Adipose tissue (tissue), 3 donors: ENCODE measurements at regions not wholly inside any gene's neighbourhood (a gene's known extent, or its start where the extent isn't known, plus 50 kb on each side); places are given as distances from the start of the nearest gene placed in this dataset.
"Not testable (repeated sequence)": the region's sequence is repeated elsewhere in the genome, so short reads cannot be mapped to it uniquely, and the experiment has no call there.

Experiments
- H3K27ac ChIP-seq: one replicate; pipeline ENCODE4 v1.5.1; 2013; ENCODE audit warnings: low read depth, low read length
- WGBS, 3 donors: extraction: QIAGEN DNeasy Blood & Tissue Kit; methylation state at CpG; one replicate each; pipeline ENCODE4 v1.1.7; 2013; 5-methylcytosine and 5-hydroxymethylcytosine counted together
- donor health status: healthy with polysubstance abuse.
- donor health status: Bipolar disorder and iron deficiency.
- donor health status: healthy.

GRCh38 chr14:53865711-53866110, 90.9 kb downstream of the BMP4 start:
- no peak overlapping the region for H3K27ac ChIP-seq
- WGBS, 3 donors = 33 to 48% (median 44%) methylated on average over 2 of the region's 2 CpGs

GRCh38 chr14:53861781-53862180, 94.8 kb downstream of the BMP4 start:
- H3K27ac ChIP-seq = no peak overlapping the region
- 92 to 94% (median 93%) methylated on average over 5 of the region's 5 CpGs for WGBS, 3 donors

- WGBS, 3 donors = 31 to 88% (median 83%) methylated on average over 1 of the region's 1 CpG
- H3K27ac ChIP-seq = no peak overlapping the region
These were observed 98.3 kb downstream of the BMP4 start for GRCh38 chr14:53858345-53858684.

- H3K27ac ChIP-seq = no peak overlapping the region
- WGBS, 3 donors = 45 to 82% (median 79%) methylated on average over 5 of the region's 5 CpGs
These were observed 98.8 kb downstream of the BMP4 start for GRCh38 chr14:53857625-53858344.

GRCh38 chr14:53855574-53855973, 101.1 kb downstream of the BMP4 start:
- no peak overlapping the region for H3K27ac ChIP-seq
- WGBS, 3 donors = 44 to 73% (median 45%) methylated on average over 2 of the region's 2 CpGs

- H3K27ac ChIP-seq = no peak overlapping the region
These were observed 101.5 kb downstream of the BMP4 start for GRCh38 chr14:53855127-53855526.

GRCh38 chr14:53851394-53852090, 105.1 kb downstream of the BMP4 start:
- WGBS, 3 donors = 75 to 84% (median 77%) methylated on average over 6 of the region's 6 CpGs
- no peak overlapping the region for H3K27ac ChIP-seq

GRCh38 chr14:53850714-53851296, 105.8 kb downstream of the BMP4 start:
- WGBS, 3 donors = 34 to 62% (median 59%) methylated on average over 4 of the region's 4 CpGs
- no peak overlapping the region for H3K27ac ChIP-seq

GRCh38 chr14:53849549-53849948, 107.1 kb downstream of the BMP4 start:
- 81 to 87% (median 85%) methylated on average over 6 of the region's 6 CpGs for WGBS, 3 donors
- H3K27ac ChIP-seq = no peak overlapping the region

- 78 to 84% (median 81%) methylated on average over 5 of the region's 5 CpGs for WGBS, 3 donors
- H3K27ac ChIP-seq = no peak overlapping the region
These were observed 107.8 kb downstream of the BMP4 start for GRCh38 chr14:53848854-53849253.

GRCh38 chr14:53847881-53848280, 108.7 kb downstream of the BMP4 start:
- no peak overlapping the region for H3K27ac ChIP-seq
- WGBS, 3 donors = 92 to 97% (median 93%) methylated on average over 7 of the region's 7 CpGs

GRCh38 chr14:53847057-53847456, 109.6 kb downstream of the BMP4 start:
- H3K27ac ChIP-seq = no peak overlapping the region
- WGBS, 3 donors = 79 to 87% (median 81%) methylated on average over 1 of the region's 1 CpG

- WGBS, 3 donors = 68 to 87% (median 83%) methylated on average over 8 of the region's 8 CpGs
- H3K27ac ChIP-seq = no peak overlapping the region
These were observed 110.6 kb downstream of the BMP4 start for GRCh38 chr14:53845813-53846693.

GRCh38 chr14:53842938-53843337, 113.7 kb downstream of the BMP4 start:
- H3K27ac ChIP-seq = no peak overlapping the region
- 37 to 49% (median 45%) methylated on average over 4 of the region's 4 CpGs for WGBS, 3 donors

GRCh38 chr14:53841109-53842099, 115.2 kb downstream of the BMP4 start:
- whole genome bisulfite sequencing, 3 donors = 87 to 88% (median 87%) methylated on average over 3 of the region's 3 CpGs
- no peak overlapping the region for H3K27ac ChIP-seq

- H3K27ac ChIP-seq = no peak overlapping the region
- WGBS, 3 donors = 58 to 69% (median 64%) methylated on average over 2 of the region's 2 CpGs
These were observed 116.2 kb downstream of the BMP4 start for GRCh38 chr14:53840444-53840843.

- H3K27ac ChIP-seq = no peak overlapping the region
- 67 to 85% (median 76%) methylated on average over 4 of the region's 4 CpGs for WGBS, 3 donors
These were observed 118.3 kb downstream of the BMP4 start for GRCh38 chr14:53838374-53838773.

GRCh38 chr14:53837656-53838055, 119.0 kb downstream of the BMP4 start:
- 74 to 80% (median 78%) methylated on average over 2 of the region's 2 CpGs for WGBS, 3 donors
- not testable (repeated sequence) for H3K27ac ChIP-seq
